K562 (cell line): ENCODE measurements at regions not wholly inside any gene's neighbourhood (a gene's known extent, or its start where the extent isn't known, plus 50 kb on each side); places are given as distances from the start of the nearest gene placed in this dataset.

Experiments
- ATAC-seq: fragments of 200-7000 bp; cut with Tn5 transposase; 3 replicates; pipeline ENCODE4 v1.9.1; 2020; ENCODE audit warnings: moderate library complexity
- BruUV-seq: library from RNA; stranded (reverse); fragments of 400-500 nt; replicated peaks from 2 replicates; lab custom pipeline; 2021; lab: Mats Ljungman, UMichigan
- CTCF ChIA-PET: fragments of 300-600 bp; formaldehyde crosslinking; extraction: SDS; loops from one replicate; lab custom pipeline; 2021; ENCODE audit warnings: low intra/inter-chr PET ratio; lab: Yijun Ruan, JAX
- POLR2A ChIA-PET: fragments of 300-600, 350-650 bp; sonication (Branson Sonifier 250); formaldehyde crosslinking; extraction: SDS; loops from one replicate; lab custom pipeline; 2021; ENCODE audit warnings: antibody characterized with exemption, inconsistent platforms; lab: Yijun Ruan, JAX
- DNase-seq, 4 experiments: peaks; one replicate each; pipeline versions ENCODE4 v3.0.0 to v3.0.0-alpha.2; 2011 to 2018; ENCODE audit warnings: low spot score in 3 of 4, mixed read lengths in 3 of 4; ENCODE audit errors: extremely low read depth in 1 of 4
- FAIRE-seq: peaks from 2 replicates; lab custom pipeline; 2011; peaks lifted over from hg19 to GRCh38; lab: Jason Lieb, UNC
- H2AFZ ChIP-seq: 2 replicates; pipeline ENCODE4 v1.6.0; 2011; ENCODE audit warnings: low read depth, low read length, control low read depth, inconsistent platforms
- H3K27ac ChIP-seq: fragments of 200-600 bp; 3 replicates; pipeline ENCODE4 v1.8.0; 2011; ENCODE audit warnings: low read depth, mild to moderate bottlenecking, control low read depth, inconsistent platforms, low read length, moderate library complexity, mixed read lengths; ENCODE audit errors: extremely low read depth
- H3K27me3 ChIP-seq, 2 experiments: fragments of 300-600 bp in 1 of 2; 2 replicates in 1 of 2; 3 replicates in 1 of 2; pipeline versions ENCODE4 v1.6.0 to v1.8.0; 2011; ENCODE audit warnings: inconsistent platforms in 2 of 2, low read length in 2 of 2, mild to moderate bottlenecking in 1 of 2, mixed read lengths in 1 of 2, moderate library complexity in 1 of 2; ENCODE audit not compliant: control insufficient read depth in 2 of 2, insufficient read depth in 2 of 2
- H3K36me3 ChIP-seq: fragments of 300-600 bp; 3 replicates; pipeline ENCODE4 v1.8.0; 2011; ENCODE audit warnings: mild to moderate bottlenecking, low read length, inconsistent platforms; ENCODE audit not compliant: control insufficient read depth, insufficient read depth
- H3K4me1 ChIP-seq, 2 experiments: fragments of 200-600 bp in 1 of 2; replicated peaks in 1 of 2; 2 replicates in 1 of 2; 3 replicates in 1 of 2; pipeline versions ENCODE4 v1.5.1 to v1.8.0; 2011; ENCODE audit warnings: inconsistent platforms in 2 of 2, low read length in 2 of 2, mild to moderate bottlenecking in 1 of 2, mixed read lengths in 1 of 2, moderate library complexity in 1 of 2; ENCODE audit not compliant: control insufficient read depth in 2 of 2, insufficient read depth in 2 of 2
- H3K4me2 ChIP-seq: 2 replicates; pipeline ENCODE4 v1.6.1; 2011; ENCODE audit warnings: low read length, control low read depth, inconsistent platforms, mixed read lengths; ENCODE audit not compliant: insufficient read depth
- H3K4me3 ChIP-seq: fragments of 200-600 bp; sonication (generic), shearing (Covaris generic); 2 replicates; pipeline ENCODE4 v1.5.1; 2016; ENCODE audit warnings: control low read depth, inconsistent platforms
- H3K79me2 ChIP-seq: fragments of 200-600 bp; 3 replicates; pipeline ENCODE4 v1.8.0; 2011; ENCODE audit warnings: low read length, inconsistent platforms; ENCODE audit not compliant: control insufficient read depth, insufficient read depth
- H3K9ac ChIP-seq, 2 experiments: 2 replicates each; pipeline versions ENCODE4 v1.6.0 to v1.6.1; 2011; ENCODE audit warnings: low read depth in 2 of 2, low read length in 2 of 2, control low read depth in 1 of 2, inconsistent platforms in 1 of 2, mild to moderate bottlenecking in 1 of 2, mixed read lengths in 1 of 2; ENCODE audit not compliant: insufficient read depth in 1 of 2
- H3K9me1 ChIP-seq: one replicate; pipeline ENCODE4 v1.6.0; 2011; ENCODE audit warnings: inconsistent platforms, mild to moderate bottlenecking, low read length, moderate library complexity; ENCODE audit not compliant: control insufficient read depth, insufficient read depth
- H3K9me3 ChIP-seq: replicated peaks from 2 replicates; pipeline ENCODE4 v1.5.1; 2011; ENCODE audit warnings: low read depth, low read length, inconsistent platforms; ENCODE audit not compliant: control insufficient read depth, insufficient read depth
- H4K20me1 ChIP-seq: replicated peaks from 2 replicates; pipeline ENCODE4 v1.6.1; 2011; ENCODE audit warnings: low read length, inconsistent platforms, mixed read lengths; ENCODE audit not compliant: control insufficient read depth, insufficient read depth
- AFF4 ChIP-seq: sonication (generic); formaldehyde crosslinking; IDR thresholded peaks from 2 replicates; pipeline ENCODE4 v1.8.0; 2023; ENCODE audit warnings: mild to moderate bottlenecking, missing genetic modification reagents
- BCL6 ChIP-seq: fragments of 250-450 bp; sonication (Bioruptor Pico); IDR thresholded peaks from 2 replicates; pipeline ENCODE4 v1.4.0; 2020
- CTCF ChIP-seq, 3 experiments: IDR thresholded peaks in 2 of 3; conservative IDR thresholded peaks in 1 of 3; 2 replicates each; pipeline ENCODE4 v1.5.1; 2011 to 2012; ENCODE audit warnings: low read length in 3 of 3, mild to moderate bottlenecking in 3 of 3, control low read depth in 2 of 3, improper control_type of control experiment in 1 of 3, inconsistent platforms in 1 of 3, low read depth in 1 of 3, mixed read lengths in 1 of 3, moderate library complexity in 1 of 3; ENCODE audit not compliant: insufficient read depth in 2 of 3
- ELF2 ChIP-seq: fragments of 250-450 bp; sonication (Bioruptor Pico); IDR thresholded peaks from 2 replicates; pipeline ENCODE4 v1.5.0; 2021; ENCODE audit warnings: mild to moderate bottlenecking
- ID3 ChIP-seq, 2 experiments: fragments of 250-450 bp in 1 of 2; fragments of 450-650 bp in 1 of 2; sonication (Bioruptor Pico) in 1 of 2; IDR thresholded peaks; 2 replicates each; pipeline versions ENCODE4 v1.6.1 to v1.8.0; 2016 to 2021; ENCODE audit warnings: mild to moderate bottlenecking in 2 of 2, moderate library complexity in 2 of 2, missing compliant biosample characterization in 1 of 2, missing genetic modification characterization in 1 of 2
- IFI16 ChIP-seq: fragments of 250-450 bp; sonication (Bioruptor Pico); IDR thresholded peaks from 2 replicates; pipeline ENCODE4 v2.1.2; 2022; ENCODE audit warnings: mild to moderate bottlenecking, inconsistent platforms
- PHB ChIP-seq: fragments of 250-450 bp; sonication (Bioruptor Pico); IDR thresholded peaks from 2 replicates; pipeline ENCODE4 v1.5.0; 2021
- PPARD ChIP-seq: fragments of 250-450 bp; sonication (Bioruptor Pico); IDR thresholded peaks from 2 replicates; pipeline ENCODE4 v1.8.0; 2022; ENCODE audit warnings: inconsistent platforms, mild to moderate bottlenecking, moderate library complexity
- ZNF592 ChIP-seq: fragments of 450-650 bp; IDR thresholded peaks from 2 replicates; pipeline ENCODE4 v1.6.1; 2017; ENCODE audit warnings: antibody characterized with exemption, mild to moderate bottlenecking
- WGBS: fragments of 100-300 bp; shearing (Covaris generic); methylation state at CpG from one replicate; pipeline ENCODE4 v1.1.6; 2016; ENCODE audit warnings: low coverage, mixed read lengths; ENCODE audit not compliant: insufficient coverage; ENCODE audit errors: missing lambda C conversion rate; 5-methylcytosine and 5-hydroxymethylcytosine counted together
- in situ Hi-C: fragments of 300-500 bp; cut with MboI; formaldehyde crosslinking; loops from 4 replicates; pipeline ENCODE4 v1.15.0; 2018; ENCODE audit warnings: inconsistent platforms, mixed read lengths
- intact Hi-C: fragments of 100-400 bp; cut with micrococcal nuclease; formaldehyde crosslinking; loops from 2 replicates; pipeline ENCODE4 v1.14.2; 2022

- no peak for DNase-seq
- intact Hi-C loops (no loop called here), in situ Hi-C loops (no loop called here)
- Histone ChIP-seq H2AFZ (no peak overlapping the region), H3K27ac (no peak overlapping the region), H3K36me3 (no peaks in the 10 kb centered on the region), H3K79me2 (no peaks in the 10 kb centered on the region), H3K4me2 (no peak overlapping the region), H3K9ac (no peak overlapping the region), H4K20me1 (no peaks in the 10 kb centered on the region), H3K27me3 (no peaks in the 10 kb centered on the region), H3K4me1 (no peaks in the 10 kb centered on the region), H3K9me1 (no peaks in the 10 kb centered on the region), H3K9me3 (peaks cover 2% of the 10 kb centered on the region), H3K4me3 (no peak overlapping the region)
- WGBS = 3% methylated on average over 4 of the region's 4 CpGs
- ChIA-PET CTCF (no interaction called here), POLR2A (no interaction called here)
- BruUV-seq = no TSS peak
- no peak for ATAC-seq
- no peak for FAIRE-seq
- TF ChIP-seq CTCF (IDR thresholded peaks at IDR 0.05 in 2 of 3, conservative IDR thresholded peaks at IDR 0.05 in 1 of 3; ENCODE audit: insufficient read depth in 2 of 3, low read depth in 1 of 3, low read length in 3 of 3) (no peak), ID3 (CRISPR knock-in tag; IDR thresholded peaks at IDR 0.05) (no peak), ID3 (tag; IDR thresholded peaks at IDR 0.05) (no peak), IFI16 (CRISPR knock-in tag) (no peak), ZNF592 (no peak), ELF2 (CRISPR knock-in tag) (no peak), AFF4 (CRISPR knock-in tag) (no peak), PPARD (no peak), BCL6 (no peak), PHB (CRISPR knock-in tag) (no peak)
Observed at GRCh38 chr6:9576521-9576920, 838.4 kb downstream of the TFAP2A start.
